ENCODE measurements at regions not wholly inside any gene's neighbourhood (a gene's known extent, or its start where the extent isn't known, plus 50 kb on each side); places are given as distances from the start of the nearest gene placed in this dataset.

- TF ChIP-seq SIN3A (IDR thresholded peaks at IDR 0.05; ENCODE audit: borderline replicate concordance, low read depth, low read length) (no peak), REST (IDR thresholded peaks at IDR 0.05; ENCODE audit: low read depth, low read length) (no peak), SMC3 (IDR thresholded peaks at IDR 0.05; ENCODE audit: low read depth, low read length) (no peak), FOXJ3 (CRISPR knock-in tag; IDR thresholded peaks at IDR 0.05) (no peak), TEAD4 (IDR thresholded peaks at IDR 0.05; ENCODE audit: borderline replicate concordance, insufficient read depth) (no peak), RFX5 (IDR thresholded peaks at IDR 0.05; ENCODE audit: low read length) (no peak)
- TF ChIP-seq, protein P1, sequence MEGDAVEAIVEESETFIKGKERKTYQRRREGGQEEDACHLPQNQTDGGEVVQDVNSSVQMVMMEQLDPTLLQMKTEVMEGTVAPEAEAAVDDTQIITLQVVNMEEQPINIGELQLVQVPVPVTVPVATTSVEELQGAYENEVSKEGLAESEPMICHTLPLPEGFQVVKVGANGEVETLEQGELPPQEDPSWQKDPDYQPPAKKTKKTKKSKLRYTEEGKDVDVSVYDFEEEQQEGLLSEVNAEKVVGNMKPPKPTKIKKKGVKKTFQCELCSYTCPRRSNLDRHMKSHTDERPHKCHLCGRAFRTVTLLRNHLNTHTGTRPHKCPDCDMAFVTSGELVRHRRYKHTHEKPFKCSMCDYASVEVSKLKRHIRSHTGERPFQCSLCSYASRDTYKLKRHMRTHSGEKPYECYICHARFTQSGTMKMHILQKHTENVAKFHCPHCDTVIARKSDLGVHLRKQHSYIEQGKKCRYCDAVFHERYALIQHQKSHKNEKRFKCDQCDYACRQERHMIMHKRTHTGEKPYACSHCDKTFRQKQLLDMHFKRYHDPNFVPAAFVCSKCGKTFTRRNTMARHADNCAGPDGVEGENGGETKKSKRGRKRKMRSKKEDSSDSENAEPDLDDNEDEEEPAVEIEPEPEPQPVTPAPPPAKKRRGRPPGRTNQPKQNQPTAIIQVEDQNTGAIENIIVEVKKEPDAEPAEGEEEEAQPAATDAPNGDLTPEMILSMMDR (IDR thresholded peaks at IDR 0.05) = no peak
Observed at GRCh38 chr16:13426269-13426668, 493.7 kb upstream of the ERCC4 start.

Measured in SK-N-SH (cell line).